HCT116 (cell line): ENCODE measurements at regions not wholly inside any gene's neighbourhood (a gene's known extent, or its start where the extent isn't known, plus 50 kb on each side); places are given as distances from the start of the nearest gene placed in this dataset.
"Not testable (repeated sequence)": the region's sequence is repeated elsewhere in the genome, so short reads cannot be mapped to it uniquely, and the experiment has no call there.

Experiments
- EGR1 ChIP-seq: IDR thresholded peaks from 2 replicates; pipeline ENCODE4 v1.6.1; 2012; ENCODE audit warnings: low read depth
- FOSL1 ChIP-seq: IDR thresholded peaks from 2 replicates; pipeline ENCODE4 v1.6.1; 2012; ENCODE audit warnings: low read depth
- POLR2A ChIP-seq: IDR thresholded peaks from 2 replicates; pipeline ENCODE4 v1.7.0; 2011; ENCODE audit warnings: borderline replicate concordance; ENCODE audit not compliant: insufficient read depth, insufficient read length; ENCODE audit errors: extremely low read depth
- RAD21 ChIP-seq: IDR thresholded peaks from 2 replicates; pipeline ENCODE4 v1.6.1; 2012; ENCODE audit warnings: low read depth, mild to moderate bottlenecking
- SP1 ChIP-seq: IDR thresholded peaks from 2 replicates; pipeline ENCODE4 v1.6.1; 2012; ENCODE audit warnings: low read depth
- TCF7L2 ChIP-seq: IDR thresholded peaks from 2 replicates; pipeline ENCODE4 v1.7.0; 2011; ENCODE audit warnings: borderline replicate concordance, inconsistent platforms; ENCODE audit not compliant: insufficient read depth, insufficient read length; ENCODE audit errors: extremely low read depth
- ZNF274 ChIP-seq: fragments of 200-500 bp; sonication (Bioruptor generic); IDR thresholded peaks from 2 replicates; pipeline ENCODE4 v1.6.1; 2014; ENCODE audit warnings: mild to moderate bottlenecking, low read depth, low read length, inconsistent platforms
- TF ChIP-seq, protein P1 (sequence below), 3 experiments: fragments of 200-600 bp in 1 of 3; sonication (generic) in 1 of 3; IDR thresholded peaks in 2 of 3; conservative IDR thresholded peaks in 1 of 3; 2 replicates each; pipeline ENCODE4 v1.5.1; 2012 to 2017; ENCODE audit warnings: low read depth in 2 of 3, low read length in 2 of 3, antibody characterized with exemption in 1 of 3, borderline replicate concordance in 1 of 3, control low read depth in 1 of 3, mild to moderate bottlenecking in 1 of 3, mixed read lengths in 1 of 3, mixed run types in 1 of 3, moderate library complexity in 1 of 3; ENCODE audit not compliant: insufficient read depth in 1 of 3
- TF ChIP-seq, protein P2 (sequence below): IDR thresholded peaks from 2 replicates; pipeline ENCODE4 v1.6.1; 2012; ENCODE audit warnings: low read depth
- TF ChIP-seq, protein P3 (sequence below): IDR thresholded peaks from 2 replicates; pipeline ENCODE4 v1.6.1; 2012

DNA sequence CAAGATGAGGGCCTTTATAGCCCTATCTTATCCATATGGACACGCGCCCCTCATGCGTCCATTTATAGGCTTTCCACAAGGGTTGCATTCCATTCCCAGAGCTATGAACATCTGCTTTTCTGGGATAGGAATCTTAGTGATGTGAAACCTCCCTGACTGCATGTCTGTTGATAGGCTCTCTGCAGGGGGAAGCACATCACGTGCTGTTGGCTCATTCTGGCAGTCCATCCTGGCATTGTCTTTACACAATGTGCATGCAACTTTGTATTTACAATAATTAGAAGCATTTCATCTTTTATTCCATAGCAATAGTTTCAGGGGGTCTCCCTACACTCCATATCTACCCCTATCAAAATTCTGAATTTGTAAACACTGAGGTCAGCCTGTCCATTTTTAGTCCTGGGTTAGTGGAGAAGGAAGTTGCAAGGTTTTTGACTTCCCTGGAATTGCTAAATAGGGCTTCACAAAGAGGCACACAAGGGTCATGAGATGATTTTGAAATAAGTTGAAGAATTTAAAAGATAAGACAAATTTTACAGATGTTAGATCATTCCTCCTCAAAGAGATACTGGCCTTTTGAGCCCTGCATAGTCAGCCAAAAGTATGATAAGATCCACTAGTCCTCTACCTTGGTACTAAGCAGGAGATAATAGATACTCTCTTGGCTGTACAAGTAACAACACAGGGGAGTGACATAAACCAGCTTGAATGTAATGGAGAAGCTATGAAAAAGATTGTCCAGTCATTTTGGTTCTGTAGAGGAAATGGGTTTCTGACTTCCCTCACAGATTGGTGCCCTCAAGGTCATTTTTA is 98.7 kb upstream of the GPR141 start:
- TF ChIP-seq, protein P1, sequence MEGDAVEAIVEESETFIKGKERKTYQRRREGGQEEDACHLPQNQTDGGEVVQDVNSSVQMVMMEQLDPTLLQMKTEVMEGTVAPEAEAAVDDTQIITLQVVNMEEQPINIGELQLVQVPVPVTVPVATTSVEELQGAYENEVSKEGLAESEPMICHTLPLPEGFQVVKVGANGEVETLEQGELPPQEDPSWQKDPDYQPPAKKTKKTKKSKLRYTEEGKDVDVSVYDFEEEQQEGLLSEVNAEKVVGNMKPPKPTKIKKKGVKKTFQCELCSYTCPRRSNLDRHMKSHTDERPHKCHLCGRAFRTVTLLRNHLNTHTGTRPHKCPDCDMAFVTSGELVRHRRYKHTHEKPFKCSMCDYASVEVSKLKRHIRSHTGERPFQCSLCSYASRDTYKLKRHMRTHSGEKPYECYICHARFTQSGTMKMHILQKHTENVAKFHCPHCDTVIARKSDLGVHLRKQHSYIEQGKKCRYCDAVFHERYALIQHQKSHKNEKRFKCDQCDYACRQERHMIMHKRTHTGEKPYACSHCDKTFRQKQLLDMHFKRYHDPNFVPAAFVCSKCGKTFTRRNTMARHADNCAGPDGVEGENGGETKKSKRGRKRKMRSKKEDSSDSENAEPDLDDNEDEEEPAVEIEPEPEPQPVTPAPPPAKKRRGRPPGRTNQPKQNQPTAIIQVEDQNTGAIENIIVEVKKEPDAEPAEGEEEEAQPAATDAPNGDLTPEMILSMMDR (IDR thresholded peaks at IDR 0.05 in 2 of 3, conservative IDR thresholded peaks at IDR 0.05 in 1 of 3; ENCODE audit: borderline replicate concordance in 1 of 3, insufficient read depth in 1 of 3, low read depth in 2 of 3, low read length in 2 of 3): not testable (repeated sequence)
- TF ChIP-seq SP1, POLR2A, FOSL1, RAD21, EGR1, ZNF274, TCF7L2: not testable (repeated sequence)
- TF ChIP-seq, protein P2, sequence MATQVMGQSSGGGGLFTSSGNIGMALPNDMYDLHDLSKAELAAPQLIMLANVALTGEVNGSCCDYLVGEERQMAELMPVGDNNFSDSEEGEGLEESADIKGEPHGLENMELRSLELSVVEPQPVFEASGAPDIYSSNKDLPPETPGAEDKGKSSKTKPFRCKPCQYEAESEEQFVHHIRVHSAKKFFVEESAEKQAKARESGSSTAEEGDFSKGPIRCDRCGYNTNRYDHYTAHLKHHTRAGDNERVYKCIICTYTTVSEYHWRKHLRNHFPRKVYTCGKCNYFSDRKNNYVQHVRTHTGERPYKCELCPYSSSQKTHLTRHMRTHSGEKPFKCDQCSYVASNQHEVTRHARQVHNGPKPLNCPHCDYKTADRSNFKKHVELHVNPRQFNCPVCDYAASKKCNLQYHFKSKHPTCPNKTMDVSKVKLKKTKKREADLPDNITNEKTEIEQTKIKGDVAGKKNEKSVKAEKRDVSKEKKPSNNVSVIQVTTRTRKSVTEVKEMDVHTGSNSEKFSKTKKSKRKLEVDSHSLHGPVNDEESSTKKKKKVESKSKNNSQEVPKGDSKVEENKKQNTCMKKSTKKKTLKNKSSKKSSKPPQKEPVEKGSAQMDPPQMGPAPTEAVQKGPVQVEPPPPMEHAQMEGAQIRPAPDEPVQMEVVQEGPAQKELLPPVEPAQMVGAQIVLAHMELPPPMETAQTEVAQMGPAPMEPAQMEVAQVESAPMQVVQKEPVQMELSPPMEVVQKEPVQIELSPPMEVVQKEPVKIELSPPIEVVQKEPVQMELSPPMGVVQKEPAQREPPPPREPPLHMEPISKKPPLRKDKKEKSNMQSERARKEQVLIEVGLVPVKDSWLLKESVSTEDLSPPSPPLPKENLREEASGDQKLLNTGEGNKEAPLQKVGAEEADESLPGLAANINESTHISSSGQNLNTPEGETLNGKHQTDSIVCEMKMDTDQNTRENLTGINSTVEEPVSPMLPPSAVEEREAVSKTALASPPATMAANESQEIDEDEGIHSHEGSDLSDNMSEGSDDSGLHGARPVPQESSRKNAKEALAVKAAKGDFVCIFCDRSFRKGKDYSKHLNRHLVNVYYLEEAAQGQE: not testable (repeated sequence)
- TF ChIP-seq, protein P3, sequence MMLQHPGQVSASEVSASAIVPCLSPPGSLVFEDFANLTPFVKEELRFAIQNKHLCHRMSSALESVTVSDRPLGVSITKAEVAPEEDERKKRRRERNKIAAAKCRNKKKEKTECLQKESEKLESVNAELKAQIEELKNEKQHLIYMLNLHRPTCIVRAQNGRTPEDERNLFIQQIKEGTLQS: not testable (repeated sequence)
